ENCODE measurements at regions not wholly inside any gene's neighbourhood (a gene's known extent, or its start where the extent isn't known, plus 50 kb on each side); places are given as distances from the start of the nearest gene placed in this dataset.
"Not testable (repeated sequence)": the region's sequence is repeated elsewhere in the genome, so short reads cannot be mapped to it uniquely, and the experiment has no call there.

GRCh38 chr5:79879880-79880279, 111.2 kb downstream of the MTX3 start:
- not testable (repeated sequence) for TF ChIP-seq CTCF (IDR thresholded peaks at IDR 0.05; ENCODE audit: low read depth, low read length, missing input control); TAF1 (conservative IDR thresholded peaks at IDR 0.05); SP1 (IDR thresholded peaks at IDR 0.05); RAD21 (IDR thresholded peaks at IDR 0.05); YY1 (IDR thresholded peaks at IDR 0.05); MAX (IDR thresholded peaks at IDR 0.05); JUND (IDR thresholded peaks at IDR 0.05); REST (IDR thresholded peaks at IDR 0.05); FOXA1 (IDR thresholded peaks at IDR 0.05); GABPA (IDR thresholded peaks at IDR 0.05 in 1 of 2, conservative IDR thresholded peaks at IDR 0.05 in 1 of 2); ATF3 (IDR thresholded peaks at IDR 0.05); EGR1 (IDR thresholded peaks at IDR 0.05; ENCODE audit: low read depth in 2 of 2)

All from liver (tissue), 3 donors.